Naive thymus-derived CD8-positive, alpha-beta T cell (primary cell): ENCODE measurements at regions not wholly inside any gene's neighbourhood (a gene's known extent, or its start where the extent isn't known, plus 50 kb on each side); places are given as distances from the start of the nearest gene placed in this dataset.

ENCODE experiments used
- ATAC-seq, 2 donors: fragments of 150-1000 bp; cut with Tn5 transposase in 1 of 2; sonication (Bioruptor Pico), chemical (Tn5 transposase) in 1 of 2; 1 replicate in 1 of 2; 2 replicates in 1 of 2; pipeline ENCODE4 v1.10.0; 2021; ENCODE audit warnings: mild to moderate bottlenecking in 2 of 2, moderate library complexity in 2 of 2
- POLR2A ChIA-PET: fragments of 350-600 bp; sonication (Branson Sonifier 250); formaldehyde crosslinking; loops from one replicate; lab custom pipeline; 2021; ENCODE audit warnings: antibody characterized with exemption; lab: Charles Lee
- DNase-seq, 10 donors: peaks; one replicate each; pipeline versions ENCODE4 v3.0.0 to v3.0.0-alpha.2; 2020 to 2022
- H3K27ac Mint-ChIP-seq, 10 donors: one replicate each; pipeline ENCODE4 v1.8.0; 2020 to 2022; ENCODE audit warnings: mild to moderate bottlenecking in 10 of 10, mixed read lengths in 10 of 10, moderate library complexity in 4 of 10, inconsistent platforms in 1 of 10
- H3K27me3 Mint-ChIP-seq, 5 donors: one replicate each; pipeline ENCODE4 v1.8.0; 2021 to 2022; ENCODE audit warnings: mixed read lengths in 5 of 5
- H3K36me3 Mint-ChIP-seq, 3 donors: one replicate each; pipeline ENCODE4 v1.8.0; 2020 to 2022; ENCODE audit warnings: mixed read lengths in 3 of 3, mild to moderate bottlenecking in 2 of 3, inconsistent platforms in 1 of 3
- H3K4me1 Mint-ChIP-seq, 4 donors: one replicate each; pipeline ENCODE4 v1.8.0; 2021 to 2022; ENCODE audit warnings: mixed read lengths in 4 of 4
- H3K4me3 Mint-ChIP-seq, 10 donors: one replicate each; pipeline ENCODE4 v1.8.0; 2020 to 2022; ENCODE audit warnings: mild to moderate bottlenecking in 10 of 10, mixed read lengths in 10 of 10, moderate library complexity in 6 of 10, inconsistent platforms in 1 of 10
- H3K9me3 Mint-ChIP-seq, 9 donors: one replicate each; pipeline ENCODE4 v1.8.0; 2020 to 2022; ENCODE audit warnings: mixed read lengths in 9 of 9, mild to moderate bottlenecking in 3 of 9, inconsistent platforms in 1 of 9, moderate library complexity in 1 of 9

GRCh38 chr7:32285698-32286097 is 204.5 kb downstream of the LSM5 start:
- DNase-seq (no peak), ATAC-seq (no peak)
- no peaks in the 10 kb centered on the region for H3K4me1 Mint-ChIP-seq
- H3K9me3 Mint-ChIP-seq = no peaks in the 10 kb centered on the region
- peaks cover 0 to 8% (median 0%) of the 10 kb centered on the region in 5 donors for H3K27me3 Mint-ChIP-seq
- H3K27ac Mint-ChIP-seq = no peak overlapping the region
- POLR2A ChIA-PET = no interaction called here
- no peaks in the 10 kb centered on the region for H3K36me3 Mint-ChIP-seq
- no peak overlapping the region for H3K4me3 Mint-ChIP-seq

DNA sequence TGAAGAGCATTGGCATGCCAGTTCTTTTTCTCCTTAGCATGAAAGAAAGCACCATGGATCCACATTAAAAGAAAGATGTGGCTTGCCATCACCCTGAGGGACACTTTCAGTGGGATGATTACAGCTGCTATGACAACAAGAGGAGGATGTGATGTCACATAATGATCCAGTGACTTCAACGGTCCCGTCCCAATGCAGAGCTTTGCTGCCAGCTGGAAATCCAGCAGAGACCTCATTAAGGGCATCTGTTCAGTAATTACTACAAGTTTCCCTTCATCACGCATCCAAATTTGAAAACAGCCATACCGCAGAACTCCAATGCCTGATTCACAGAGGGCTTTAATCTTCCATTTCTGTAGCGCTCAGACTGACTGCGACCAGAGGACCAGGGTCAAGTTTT is 206.6 kb downstream of the LSM5 start:
- H3K9me3 Mint-ChIP-seq = no peaks in the 10 kb centered on the region
- ATAC-seq = no peak

GRCh38 chr7:32279500-32279899 is 209.3 kb upstream of the PDE1C start:
- Mint-ChIP-seq H3K9me3 (no peaks in the 10 kb centered on the region), H3K27ac (no peak overlapping the region), H3K4me1 (no peaks in the 10 kb centered on the region), H3K27me3 (peaks cover 3 to 15% (median 10%) of the 10 kb centered on the region in 5 donors), H3K4me3 (no peak overlapping the region), H3K36me3 (no peaks in the 10 kb centered on the region)
- ATAC-seq (no peak), DNase-seq (no peak)
- POLR2A ChIA-PET = no interaction called here

More for the DNA sequence above, 206.6 kb downstream of the LSM5 start:
- DNase-seq = no peak
- Mint-ChIP-seq H3K4me3 (no peak overlapping the region), H3K27ac (no peak overlapping the region), H3K4me1 (no peaks in the 10 kb centered on the region), H3K36me3 (no peaks in the 10 kb centered on the region), H3K27me3 (peaks cover 0 to 8% (median 0%) of the 10 kb centered on the region in 5 donors)
- POLR2A ChIA-PET = no interaction called here

GRCh38 chr7:32275216-32276009 is 205.2 kb upstream of the PDE1C start:
- H3K4me1 Mint-ChIP-seq = no peaks in the 10 kb centered on the region
- H3K36me3 Mint-ChIP-seq = no peaks in the 10 kb centered on the region
- no peak overlapping the region for H3K4me3 Mint-ChIP-seq
- no peak for DNase-seq
- peaks cover 3 to 19% (median 6%) of the 10 kb centered on the region in 5 donors for H3K27me3 Mint-ChIP-seq
- H3K27ac Mint-ChIP-seq = no peak overlapping the region
- peaks cover 0 to 2% (median 0%) of the 10 kb centered on the region in 9 donors for H3K9me3 Mint-ChIP-seq
- ATAC-seq = no peak
- POLR2A ChIA-PET = no interaction called here

GRCh38 chr7:32273297-32273696 is 203.1 kb upstream of the PDE1C start:
- Mint-ChIP-seq H3K36me3 (no peaks in the 10 kb centered on the region), H3K4me1 (no peaks in the 10 kb centered on the region), H3K9me3 (peaks cover 0 to 2% (median 0%) of the 10 kb centered on the region in 9 donors), H3K27me3 (peaks cover 3 to 19% (median 8%) of the 10 kb centered on the region in 5 donors), H3K27ac (no peak overlapping the region), H3K4me3 (no peak overlapping the region)
- POLR2A ChIA-PET = no interaction called here
- DNase-seq = no peak
- ATAC-seq = no peak

DNA sequence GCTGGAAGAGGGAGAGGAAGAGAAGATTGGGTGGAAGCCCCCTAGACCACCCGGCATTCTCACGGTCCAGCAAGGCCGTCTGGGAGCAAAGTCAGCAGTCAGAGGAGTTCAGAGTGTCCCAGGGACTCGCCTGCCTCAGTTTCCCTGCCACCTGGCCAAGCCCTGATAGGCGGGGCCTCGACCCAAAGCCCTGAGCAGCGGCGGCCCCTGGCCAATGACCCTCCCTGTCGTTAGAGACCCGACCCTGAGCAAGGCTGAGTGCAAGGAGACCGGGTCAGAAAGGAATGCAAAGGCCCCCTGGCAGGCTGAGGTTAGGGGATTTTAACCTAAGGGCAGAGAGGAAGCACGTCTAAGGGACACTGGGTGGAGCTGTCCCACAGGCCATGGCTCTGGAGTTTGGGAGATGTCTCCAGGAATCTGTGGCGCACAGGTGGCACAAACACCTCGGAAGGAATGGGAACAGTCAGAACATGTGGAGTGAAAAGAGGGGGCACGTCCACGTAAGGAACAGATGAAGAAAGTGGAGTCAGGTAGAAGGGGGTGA is 196.8 kb upstream of the PDE1C start:
- H3K9me3 Mint-ChIP-seq = peaks cover 0 to 2% (median 0%) of the 10 kb centered on the region in 9 donors
- ATAC-seq (no peak), DNase-seq (no peak)
- no peak overlapping the region for H3K27ac Mint-ChIP-seq
- POLR2A ChIA-PET = no interaction called here
- no peaks in the 10 kb centered on the region for H3K36me3 Mint-ChIP-seq
- H3K4me1 Mint-ChIP-seq = peaks cover 0 to 2% (median 0%) of the 10 kb centered on the region in 4 donors
- no peak overlapping the region for H3K4me3 Mint-ChIP-seq
- H3K27me3 Mint-ChIP-seq = peaks cover 1 to 18% (median 7%) of the 10 kb centered on the region in 5 donors

DNA sequence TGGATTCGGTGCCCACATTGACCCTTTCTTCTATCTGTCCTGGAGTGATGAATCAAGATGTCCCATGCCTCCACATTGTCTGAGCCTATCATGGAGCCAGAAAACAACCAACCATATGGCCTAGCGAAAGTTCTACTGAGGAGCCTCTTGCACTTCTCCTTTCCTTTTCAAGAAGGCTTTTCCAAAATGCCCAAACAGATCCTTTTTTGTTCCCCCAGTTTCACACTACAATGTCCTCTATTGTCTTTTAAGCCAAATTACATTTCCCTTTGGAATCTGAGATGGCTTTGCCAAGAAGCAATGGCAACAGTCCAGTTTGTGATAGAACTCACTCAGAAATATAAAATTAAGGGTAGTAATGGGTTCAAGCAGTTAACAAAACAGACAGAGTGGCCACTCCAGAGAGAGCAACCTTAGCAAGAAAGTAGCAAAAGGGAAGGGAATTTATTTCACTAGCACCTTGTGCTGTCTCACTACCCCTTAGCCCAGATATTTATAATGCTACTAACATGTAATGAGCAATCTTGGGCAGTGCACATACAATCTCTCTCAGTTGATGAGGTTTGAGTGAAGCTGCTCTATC is 194.6 kb upstream of the PDE1C start:
- Mint-ChIP-seq H3K4me1 (peaks cover 0 to 2% (median 0%) of the 10 kb centered on the region in 4 donors), H3K27me3 (peaks cover 0 to 18% (median 5%) of the 10 kb centered on the region in 5 donors), H3K9me3 (no peaks in the 10 kb centered on the region), H3K27ac (no peak overlapping the region), H3K36me3 (no peaks in the 10 kb centered on the region), H3K4me3 (no peak overlapping the region)
- POLR2A ChIA-PET = no interaction called here
- ATAC-seq (no peak), DNase-seq (no peak)

- no peak overlapping the region for H3K4me3 Mint-ChIP-seq
- peaks cover 0 to 2% (median 0%) of the 10 kb centered on the region in 4 donors for H3K4me1 Mint-ChIP-seq
- H3K27ac Mint-ChIP-seq = no peak overlapping the region
- no peak for ATAC-seq
- POLR2A ChIA-PET = no interaction called here
- no peaks in the 10 kb centered on the region for H3K36me3 Mint-ChIP-seq
- peaks cover 0 to 18% (median 7%) of the 10 kb centered on the region in 5 donors for H3K27me3 Mint-ChIP-seq
- H3K9me3 Mint-ChIP-seq = no peaks in the 10 kb centered on the region
- DNase-seq = no peak
These were observed 193.4 kb upstream of the PDE1C start for GRCh38 chr7:32263611-32264010.

- H3K27me3 Mint-ChIP-seq = peaks cover 0 to 18% (median 5%) of the 10 kb centered on the region in 5 donors
- ATAC-seq (no peak), DNase-seq (no peak)
- H3K4me3 Mint-ChIP-seq = no peak overlapping the region
- peaks cover 0 to 2% (median 0%) of the 10 kb centered on the region in 4 donors for H3K4me1 Mint-ChIP-seq
- H3K9me3 Mint-ChIP-seq = no peaks in the 10 kb centered on the region
- POLR2A ChIA-PET = no interaction called here
- H3K36me3 Mint-ChIP-seq = no peaks in the 10 kb centered on the region
- no peak overlapping the region for H3K27ac Mint-ChIP-seq
These were observed 192.1 kb upstream of the PDE1C start for GRCh38 chr7:32262315-32262714.

- DNase-seq (no peak), ATAC-seq (no peak)
- H3K27ac Mint-ChIP-seq = no peak overlapping the region
- H3K27me3 Mint-ChIP-seq = peaks cover 0 to 9% (median 2%) of the 10 kb centered on the region in 5 donors
- no peaks in the 10 kb centered on the region for H3K36me3 Mint-ChIP-seq
- POLR2A ChIA-PET = no interaction called here
- no peak overlapping the region for H3K4me3 Mint-ChIP-seq
- no peaks in the 10 kb centered on the region for H3K9me3 Mint-ChIP-seq
- H3K4me1 Mint-ChIP-seq = no peaks in the 10 kb centered on the region
These were observed 189.9 kb upstream of the PDE1C start for GRCh38 chr7:32259931-32260596.

DNA sequence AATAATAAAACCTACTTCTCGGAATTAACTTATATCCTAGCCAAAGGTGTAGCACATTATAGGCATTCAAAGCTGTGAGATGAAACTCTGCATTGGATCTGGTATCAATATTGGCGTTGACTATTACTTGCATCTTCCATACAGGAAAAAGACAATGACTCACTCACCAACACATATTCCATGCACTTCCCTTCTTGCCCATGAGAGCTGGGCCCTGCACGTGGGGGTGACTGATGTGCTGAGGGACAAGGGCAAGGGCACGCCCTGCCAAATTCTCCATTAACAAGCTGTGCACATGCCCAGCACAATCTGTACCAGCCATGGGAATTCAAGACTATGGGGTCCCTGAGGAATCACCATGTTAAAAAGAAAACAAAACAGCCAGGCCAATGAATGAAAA is 188.1 kb upstream of the PDE1C start:
- H3K4me1 Mint-ChIP-seq = no peaks in the 10 kb centered on the region
- H3K27me3 Mint-ChIP-seq = peaks cover 0 to 4% (median 0%) of the 10 kb centered on the region in 5 donors
- H3K27ac Mint-ChIP-seq = no peak overlapping the region
- DNase-seq = no peak
- no peak for ATAC-seq
- POLR2A ChIA-PET = no interaction called here
- no peaks in the 10 kb centered on the region for H3K9me3 Mint-ChIP-seq
- no peaks in the 10 kb centered on the region for H3K36me3 Mint-ChIP-seq
- no peak overlapping the region for H3K4me3 Mint-ChIP-seq

- Mint-ChIP-seq H3K27ac (no peak overlapping the region), H3K4me3 (no peak overlapping the region), H3K27me3 (peaks cover 0 to 4% (median 1%) of the 10 kb centered on the region in 5 donors), H3K9me3 (no peaks in the 10 kb centered on the region), H3K4me1 (no peaks in the 10 kb centered on the region), H3K36me3 (no peaks in the 10 kb centered on the region)
- POLR2A ChIA-PET = no interaction called here
- no peak for DNase-seq
- no peak for ATAC-seq
These were observed 187.4 kb upstream of the PDE1C start for GRCh38 chr7:32257621-32258020.

DNA sequence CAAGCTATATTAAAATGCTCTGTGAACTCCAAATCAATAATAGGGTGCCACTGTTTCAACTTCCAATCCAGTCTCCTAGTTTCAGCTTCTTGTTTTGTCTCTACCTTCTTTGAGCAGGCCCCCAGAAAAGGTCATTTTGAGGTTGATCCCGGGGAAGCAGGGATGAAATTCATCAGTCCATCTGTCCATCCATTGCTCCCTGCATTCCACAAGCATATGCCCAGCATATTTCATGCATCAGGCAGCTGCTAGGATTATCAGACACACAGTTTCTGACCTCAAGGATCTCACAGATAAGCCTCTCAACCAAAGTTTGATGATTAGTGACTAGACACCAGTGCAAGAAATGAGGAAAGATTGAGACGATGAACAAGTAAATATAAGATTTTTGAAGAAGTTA is 186.6 kb upstream of the PDE1C start:
- Mint-ChIP-seq H3K4me1 (no peaks in the 10 kb centered on the region), H3K9me3 (no peaks in the 10 kb centered on the region), H3K27ac (no peak overlapping the region), H3K36me3 (no peaks in the 10 kb centered on the region), H3K4me3 (no peak overlapping the region), H3K27me3 (peaks cover 0 to 9% (median 4%) of the 10 kb centered on the region in 5 donors)
- POLR2A ChIA-PET = no interaction called here
- ATAC-seq = no peak
- no peak for DNase-seq
